ENCODE measurements at regions not wholly inside any gene's neighbourhood (a gene's known extent, or its start where the extent isn't known, plus 50 kb on each side); places are given as distances from the start of the nearest gene placed in this dataset.

DNA sequence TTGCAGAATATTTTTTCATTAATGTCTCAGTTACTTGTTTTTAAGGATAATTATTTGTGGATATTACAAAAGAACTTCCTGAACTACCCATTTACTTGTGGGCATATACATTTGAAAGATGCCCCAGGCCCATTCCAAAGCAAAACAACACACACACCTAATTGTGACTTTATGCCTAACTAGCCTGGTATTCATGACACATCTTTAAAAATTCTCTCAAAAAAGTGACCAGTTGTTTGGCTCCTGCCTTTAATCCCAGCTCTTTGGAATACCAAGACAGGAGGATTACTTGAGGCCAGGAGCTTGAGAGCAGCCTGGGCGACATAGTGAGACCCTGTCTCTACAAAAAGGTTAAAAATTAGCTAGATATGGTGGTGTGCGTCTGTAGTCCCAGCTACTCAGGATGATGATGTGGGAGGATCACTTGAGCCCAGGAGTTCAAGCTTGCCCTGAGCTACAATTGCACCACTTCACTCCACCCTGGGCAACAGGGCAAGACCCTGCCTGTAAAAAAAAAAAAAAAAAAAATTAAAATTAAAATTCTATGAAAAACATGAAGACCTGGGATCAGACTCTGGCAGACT, 51.7 kb upstream of the SLC4A7 start (continued):
- TF ChIP-seq ASH2L (IDR thresholded peaks at IDR 0.05; ENCODE audit: low read length) (no peak), SP4 (IDR thresholded peaks at IDR 0.05; ENCODE audit: low read length) (no peak), HDAC6 (IDR thresholded peaks at IDR 0.05; ENCODE audit: low read depth, low read length) (no peak), ZNF274 (IDR thresholded peaks at IDR 0.05; ENCODE audit: borderline replicate concordance, extremely low read depth, low read length) (no peak)
- TF ChIP-seq, protein P1, sequence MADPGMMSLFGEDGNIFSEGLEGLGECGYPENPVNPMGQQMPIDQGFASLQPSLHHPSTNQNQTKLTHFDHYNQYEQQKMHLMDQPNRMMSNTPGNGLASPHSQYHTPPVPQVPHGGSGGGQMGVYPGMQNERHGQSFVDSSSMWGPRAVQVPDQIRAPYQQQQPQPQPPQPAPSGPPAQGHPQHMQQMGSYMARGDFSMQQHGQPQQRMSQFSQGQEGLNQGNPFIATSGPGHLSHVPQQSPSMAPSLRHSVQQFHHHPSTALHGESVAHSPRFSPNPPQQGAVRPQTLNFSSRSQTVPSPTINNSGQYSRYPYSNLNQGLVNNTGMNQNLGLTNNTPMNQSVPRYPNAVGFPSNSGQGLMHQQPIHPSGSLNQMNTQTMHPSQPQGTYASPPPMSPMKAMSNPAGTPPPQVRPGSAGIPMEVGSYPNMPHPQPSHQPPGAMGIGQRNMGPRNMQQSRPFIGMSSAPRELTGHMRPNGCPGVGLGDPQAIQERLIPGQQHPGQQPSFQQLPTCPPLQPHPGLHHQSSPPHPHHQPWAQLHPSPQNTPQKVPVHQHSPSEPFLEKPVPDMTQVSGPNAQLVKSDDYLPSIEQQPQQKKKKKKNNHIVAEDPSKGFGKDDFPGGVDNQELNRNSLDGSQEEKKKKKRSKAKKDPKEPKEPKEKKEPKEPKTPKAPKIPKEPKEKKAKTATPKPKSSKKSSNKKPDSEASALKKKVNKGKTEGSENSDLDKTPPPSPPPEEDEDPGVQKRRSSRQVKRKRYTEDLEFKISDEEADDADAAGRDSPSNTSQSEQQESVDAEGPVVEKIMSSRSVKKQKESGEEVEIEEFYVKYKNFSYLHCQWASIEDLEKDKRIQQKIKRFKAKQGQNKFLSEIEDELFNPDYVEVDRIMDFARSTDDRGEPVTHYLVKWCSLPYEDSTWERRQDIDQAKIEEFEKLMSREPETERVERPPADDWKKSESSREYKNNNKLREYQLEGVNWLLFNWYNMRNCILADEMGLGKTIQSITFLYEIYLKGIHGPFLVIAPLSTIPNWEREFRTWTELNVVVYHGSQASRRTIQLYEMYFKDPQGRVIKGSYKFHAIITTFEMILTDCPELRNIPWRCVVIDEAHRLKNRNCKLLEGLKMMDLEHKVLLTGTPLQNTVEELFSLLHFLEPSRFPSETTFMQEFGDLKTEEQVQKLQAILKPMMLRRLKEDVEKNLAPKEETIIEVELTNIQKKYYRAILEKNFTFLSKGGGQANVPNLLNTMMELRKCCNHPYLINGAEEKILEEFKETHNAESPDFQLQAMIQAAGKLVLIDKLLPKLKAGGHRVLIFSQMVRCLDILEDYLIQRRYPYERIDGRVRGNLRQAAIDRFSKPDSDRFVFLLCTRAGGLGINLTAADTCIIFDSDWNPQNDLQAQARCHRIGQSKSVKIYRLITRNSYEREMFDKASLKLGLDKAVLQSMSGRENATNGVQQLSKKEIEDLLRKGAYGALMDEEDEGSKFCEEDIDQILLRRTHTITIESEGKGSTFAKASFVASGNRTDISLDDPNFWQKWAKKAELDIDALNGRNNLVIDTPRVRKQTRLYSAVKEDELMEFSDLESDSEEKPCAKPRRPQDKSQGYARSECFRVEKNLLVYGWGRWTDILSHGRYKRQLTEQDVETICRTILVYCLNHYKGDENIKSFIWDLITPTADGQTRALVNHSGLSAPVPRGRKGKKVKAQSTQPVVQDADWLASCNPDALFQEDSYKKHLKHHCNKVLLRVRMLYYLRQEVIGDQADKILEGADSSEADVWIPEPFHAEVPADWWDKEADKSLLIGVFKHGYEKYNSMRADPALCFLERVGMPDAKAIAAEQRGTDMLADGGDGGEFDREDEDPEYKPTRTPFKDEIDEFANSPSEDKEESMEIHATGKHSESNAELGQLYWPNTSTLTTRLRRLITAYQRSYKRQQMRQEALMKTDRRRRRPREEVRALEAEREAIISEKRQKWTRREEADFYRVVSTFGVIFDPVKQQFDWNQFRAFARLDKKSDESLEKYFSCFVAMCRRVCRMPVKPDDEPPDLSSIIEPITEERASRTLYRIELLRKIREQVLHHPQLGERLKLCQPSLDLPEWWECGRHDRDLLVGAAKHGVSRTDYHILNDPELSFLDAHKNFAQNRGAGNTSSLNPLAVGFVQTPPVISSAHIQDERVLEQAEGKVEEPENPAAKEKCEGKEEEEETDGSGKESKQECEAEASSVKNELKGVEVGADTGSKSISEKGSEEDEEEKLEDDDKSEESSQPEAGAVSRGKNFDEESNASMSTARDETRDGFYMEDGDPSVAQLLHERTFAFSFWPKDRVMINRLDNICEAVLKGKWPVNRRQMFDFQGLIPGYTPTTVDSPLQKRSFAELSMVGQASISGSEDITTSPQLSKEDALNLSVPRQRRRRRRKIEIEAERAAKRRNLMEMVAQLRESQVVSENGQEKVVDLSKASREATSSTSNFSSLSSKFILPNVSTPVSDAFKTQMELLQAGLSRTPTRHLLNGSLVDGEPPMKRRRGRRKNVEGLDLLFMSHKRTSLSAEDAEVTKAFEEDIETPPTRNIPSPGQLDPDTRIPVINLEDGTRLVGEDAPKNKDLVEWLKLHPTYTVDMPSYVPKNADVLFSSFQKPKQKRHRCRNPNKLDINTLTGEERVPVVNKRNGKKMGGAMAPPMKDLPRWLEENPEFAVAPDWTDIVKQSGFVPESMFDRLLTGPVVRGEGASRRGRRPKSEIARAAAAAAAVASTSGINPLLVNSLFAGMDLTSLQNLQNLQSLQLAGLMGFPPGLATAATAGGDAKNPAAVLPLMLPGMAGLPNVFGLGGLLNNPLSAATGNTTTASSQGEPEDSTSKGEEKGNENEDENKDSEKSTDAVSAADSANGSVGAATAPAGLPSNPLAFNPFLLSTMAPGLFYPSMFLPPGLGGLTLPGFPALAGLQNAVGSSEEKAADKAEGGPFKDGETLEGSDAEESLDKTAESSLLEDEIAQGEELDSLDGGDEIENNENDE (IDR thresholded peaks at IDR 0.05; ENCODE audit: insufficient replicate concordance, low read length) = no peak

Measured in H1 (cell line).